ENCODE measurements at regions not wholly inside any gene's neighbourhood (a gene's known extent, or its start where the extent isn't known, plus 50 kb on each side); places are given as distances from the start of the nearest gene placed in this dataset.

DNA sequence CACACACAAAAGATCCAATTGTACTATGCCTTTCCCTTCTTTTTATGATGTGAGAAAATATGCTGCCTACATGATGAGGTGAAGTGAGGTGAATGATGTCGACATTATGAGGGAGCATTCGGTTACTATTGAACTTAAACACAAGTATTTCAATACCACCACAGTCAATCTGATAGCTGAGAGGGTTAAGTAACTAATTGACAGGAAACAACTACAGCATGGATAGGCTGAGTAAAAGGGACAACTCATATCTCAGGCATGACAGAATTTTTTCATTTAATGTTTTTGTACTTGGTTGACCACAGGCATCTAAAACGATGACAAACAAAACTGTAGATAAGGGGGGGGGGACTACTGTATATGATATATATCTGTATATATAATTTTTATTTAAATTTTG, 488.9 kb downstream of the SH2D4B start:
- no peaks in the 10 kb centered on the region for H3K9me3 ChIP-seq (ENCODE audit: control insufficient read depth in 2 of 2, insufficient read depth in 1 of 2, low read length in 1 of 2)
- no peaks in the 10 kb centered on the region for H3K27me3 ChIP-seq (ENCODE audit: control insufficient read depth in 2 of 2, insufficient read depth in 1 of 2, low read length in 1 of 2)
- no peak for DNase-seq (ENCODE audit: low read depth in 6 of 9, low spot score in 9 of 9)
- H3K27ac ChIP-seq (ENCODE audit: low read depth in 1 of 2, low read length in 1 of 2) = no peak overlapping the region
- no peak overlapping the region for H3K4me3 ChIP-seq (ENCODE audit: low read length in 2 of 2)
- H3K4me1 ChIP-seq (ENCODE audit: control insufficient read depth in 2 of 2, insufficient read depth in 2 of 2, low read length in 2 of 2) = no peaks in the 10 kb centered on the region
- 94% methylated on average over 3 of the region's 3 CpGs for WGBS
- no peaks in the 10 kb centered on the region for H3K36me3 ChIP-seq (ENCODE audit: control insufficient read depth in 2 of 2, insufficient read depth in 2 of 2, low read length in 1 of 2)

GRCh38 chr10:81027223-81027622, 489.5 kb downstream of the SH2D4B start:
- Histone ChIP-seq H3K36me3 (ENCODE audit: control insufficient read depth in 2 of 2, insufficient read depth in 2 of 2, low read length in 1 of 2) (no peaks in the 10 kb centered on the region), H3K4me1 (ENCODE audit: control insufficient read depth in 2 of 2, insufficient read depth in 2 of 2, low read length in 2 of 2) (no peaks in the 10 kb centered on the region), H3K9me3 (ENCODE audit: control insufficient read depth in 2 of 2, insufficient read depth in 1 of 2, low read length in 1 of 2) (no peaks in the 10 kb centered on the region), H3K27ac (ENCODE audit: low read depth in 1 of 2, low read length in 1 of 2) (no peak overlapping the region), H3K4me3 (ENCODE audit: low read length in 2 of 2) (no peak overlapping the region), H3K27me3 (ENCODE audit: control insufficient read depth in 2 of 2, insufficient read depth in 1 of 2, low read length in 1 of 2) (no peaks in the 10 kb centered on the region)
- WGBS = 78% methylated on average over 1 of the region's 1 CpG
- DNase-seq (ENCODE audit: low read depth in 6 of 9, low spot score in 9 of 9) = no peak

GRCh38 chr10:81027706-81028105, 490.0 kb downstream of the SH2D4B start:
- Histone ChIP-seq H3K9me3 (ENCODE audit: control insufficient read depth in 2 of 2, insufficient read depth in 1 of 2, low read length in 1 of 2) (no peaks in the 10 kb centered on the region), H3K27me3 (ENCODE audit: control insufficient read depth in 2 of 2, insufficient read depth in 1 of 2, low read length in 1 of 2) (no peaks in the 10 kb centered on the region), H3K36me3 (ENCODE audit: control insufficient read depth in 2 of 2, insufficient read depth in 2 of 2, low read length in 1 of 2) (no peaks in the 10 kb centered on the region), H3K4me3 (ENCODE audit: low read length in 2 of 2) (no peak overlapping the region), H3K27ac (ENCODE audit: low read depth in 1 of 2, low read length in 1 of 2) (no peak overlapping the region), H3K4me1 (ENCODE audit: control insufficient read depth in 2 of 2, insufficient read depth in 2 of 2, low read length in 2 of 2) (no peaks in the 10 kb centered on the region)
- no peak for DNase-seq (ENCODE audit: low read depth in 6 of 9, low spot score in 9 of 9)
- 97% methylated on average over 4 of the region's 4 CpGs for WGBS

DNA sequence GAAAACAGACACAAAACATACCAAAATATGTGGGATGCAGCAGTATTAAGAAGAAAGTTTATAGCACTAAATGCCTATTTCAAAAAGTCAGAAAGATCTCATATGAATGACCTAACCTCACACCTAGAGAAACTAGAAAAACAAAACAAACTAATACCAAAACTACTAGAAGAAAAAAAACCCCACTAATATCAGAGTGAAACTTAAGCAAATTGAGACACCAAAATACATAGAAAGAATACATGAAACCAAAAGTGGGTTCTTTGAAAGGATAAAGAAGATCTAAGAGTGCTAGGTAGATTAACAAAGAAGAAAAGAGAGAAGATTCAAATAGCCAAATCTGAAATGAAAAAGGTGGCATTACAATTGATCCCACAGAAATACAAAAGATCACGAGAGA, 494.1 kb downstream of the SH2D4B start:
- Histone ChIP-seq H3K4me3 (ENCODE audit: low read length in 2 of 2) (no peak overlapping the region), H3K27ac (ENCODE audit: low read depth in 1 of 2, low read length in 1 of 2) (no peak overlapping the region), H3K4me1 (ENCODE audit: control insufficient read depth in 2 of 2, insufficient read depth in 2 of 2, low read length in 2 of 2) (no peaks in the 10 kb centered on the region), H3K9me3 (ENCODE audit: control insufficient read depth in 2 of 2, insufficient read depth in 1 of 2, low read length in 1 of 2) (no peaks in the 10 kb centered on the region), H3K27me3 (ENCODE audit: control insufficient read depth in 2 of 2, insufficient read depth in 1 of 2, low read length in 1 of 2) (no peaks in the 10 kb centered on the region), H3K36me3 (ENCODE audit: control insufficient read depth in 2 of 2, insufficient read depth in 2 of 2, low read length in 1 of 2) (no peaks in the 10 kb centered on the region)
- WGBS = 99% methylated on average over 1 of the region's 1 CpG
- no peak for DNase-seq (ENCODE audit: low read depth in 6 of 9, low spot score in 9 of 9)

- Histone ChIP-seq H3K36me3 (ENCODE audit: control insufficient read depth in 2 of 2, insufficient read depth in 2 of 2, low read length in 1 of 2) (no peaks in the 10 kb centered on the region), H3K4me1 (ENCODE audit: control insufficient read depth in 2 of 2, insufficient read depth in 2 of 2, low read length in 2 of 2) (no peaks in the 10 kb centered on the region), H3K27me3 (ENCODE audit: control insufficient read depth in 2 of 2, insufficient read depth in 1 of 2, low read length in 1 of 2) (no peaks in the 10 kb centered on the region), H3K9me3 (ENCODE audit: control insufficient read depth in 2 of 2, insufficient read depth in 1 of 2, low read length in 1 of 2) (no peaks in the 10 kb centered on the region), H3K4me3 (ENCODE audit: low read length in 2 of 2) (no peak overlapping the region), H3K27ac (ENCODE audit: low read depth in 1 of 2, low read length in 1 of 2) (no peak overlapping the region)
- 52% methylated on average over 4 of the region's 4 CpGs for WGBS
- DNase-seq (ENCODE audit: low read depth in 6 of 9, low spot score in 9 of 9) = no peak
Measured at GRCh38 chr10:81034383-81034782, 496.7 kb downstream of the SH2D4B start.

DNA sequence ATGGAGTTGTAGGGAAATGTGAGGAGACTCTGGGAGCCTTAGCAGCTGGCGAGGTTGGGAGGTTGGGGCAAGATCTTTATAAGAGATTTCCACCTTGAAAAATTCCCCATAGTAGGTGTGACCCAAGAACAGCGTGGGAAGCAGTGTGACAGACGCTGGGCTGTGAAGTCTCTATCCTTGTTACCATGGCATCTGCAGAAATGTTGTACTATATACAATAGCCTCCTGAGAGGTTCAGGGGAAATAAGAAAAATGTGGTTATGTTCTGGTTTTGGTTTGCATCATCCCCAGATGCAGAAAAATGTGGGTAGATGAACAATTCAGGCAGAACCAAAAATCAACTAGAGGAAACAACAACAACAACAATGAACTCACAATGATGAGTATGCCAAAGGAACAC, 498.6 kb downstream of the SH2D4B start:
- H3K27me3 ChIP-seq (ENCODE audit: control insufficient read depth in 2 of 2, insufficient read depth in 1 of 2, low read length in 1 of 2) = no peaks in the 10 kb centered on the region
- no peak for DNase-seq (ENCODE audit: low read depth in 6 of 9, low spot score in 9 of 9)
- no peaks in the 10 kb centered on the region for H3K36me3 ChIP-seq (ENCODE audit: control insufficient read depth in 2 of 2, insufficient read depth in 2 of 2, low read length in 1 of 2)
- no peak overlapping the region for H3K27ac ChIP-seq (ENCODE audit: low read depth in 1 of 2, low read length in 1 of 2)
- no peak overlapping the region for H3K4me3 ChIP-seq (ENCODE audit: low read length in 2 of 2)
- H3K4me1 ChIP-seq (ENCODE audit: control insufficient read depth in 2 of 2, insufficient read depth in 2 of 2, low read length in 2 of 2) = no peaks in the 10 kb centered on the region
- 93% methylated on average over 3 of the region's 3 CpGs for WGBS
- H3K9me3 ChIP-seq (ENCODE audit: control insufficient read depth in 2 of 2, insufficient read depth in 1 of 2, low read length in 1 of 2) = no peaks in the 10 kb centered on the region

DNA sequence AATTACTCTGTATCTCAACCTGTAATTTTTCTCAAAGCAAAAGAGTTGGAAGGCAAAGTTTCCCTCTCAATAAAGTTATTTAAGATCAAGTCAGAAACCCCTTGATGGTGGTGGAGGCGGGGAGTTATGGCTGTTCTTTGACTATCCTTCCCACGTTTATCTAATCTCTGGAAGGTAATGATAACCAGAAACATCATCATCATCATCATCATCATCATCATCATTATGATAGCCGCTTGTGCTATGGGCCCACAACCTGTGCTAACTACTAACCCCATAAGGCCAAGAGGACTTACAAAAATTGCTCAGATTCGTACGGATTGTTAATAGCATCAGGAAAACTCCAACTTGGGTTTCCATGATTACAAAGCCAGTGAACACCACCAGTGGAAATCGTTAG, 502.3 kb downstream of the SH2D4B start:
- no peak for DNase-seq (ENCODE audit: low read depth in 6 of 9, low spot score in 9 of 9)
- H3K36me3 ChIP-seq (ENCODE audit: control insufficient read depth in 2 of 2, insufficient read depth in 2 of 2, low read length in 1 of 2) = no peaks in the 10 kb centered on the region
- no peaks in the 10 kb centered on the region for H3K27me3 ChIP-seq (ENCODE audit: control insufficient read depth in 2 of 2, insufficient read depth in 1 of 2, low read length in 1 of 2)
- no peaks in the 10 kb centered on the region for H3K4me1 ChIP-seq (ENCODE audit: control insufficient read depth in 2 of 2, insufficient read depth in 2 of 2, low read length in 2 of 2)
- no peak overlapping the region for H3K4me3 ChIP-seq (ENCODE audit: low read length in 2 of 2)
- no peaks in the 10 kb centered on the region for H3K9me3 ChIP-seq (ENCODE audit: control insufficient read depth in 2 of 2, insufficient read depth in 1 of 2, low read length in 1 of 2)
- 95% methylated on average over 6 of the region's 6 CpGs for WGBS
- H3K27ac ChIP-seq (ENCODE audit: low read depth in 1 of 2, low read length in 1 of 2) = no peak overlapping the region

DNA sequence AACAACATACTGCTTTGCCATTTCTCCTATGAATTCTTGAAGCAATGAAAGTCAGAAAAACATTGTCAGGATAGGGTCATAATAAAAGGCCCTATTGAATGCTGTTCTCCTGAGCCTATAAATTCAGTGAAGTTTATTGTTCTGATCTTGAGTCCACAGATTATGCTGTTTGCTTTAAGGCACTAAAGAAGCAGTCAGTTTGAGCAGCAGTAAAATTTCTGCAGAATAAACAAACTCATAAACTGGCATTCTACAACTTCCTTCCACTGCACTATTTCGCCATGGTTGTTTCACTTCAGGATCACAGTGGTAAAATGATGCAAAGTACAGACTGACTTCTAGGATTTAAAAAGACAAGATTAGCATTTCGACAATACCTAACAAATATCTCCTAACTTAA, 503.2 kb downstream of the SH2D4B start:
- no peak for DNase-seq (ENCODE audit: low read depth in 6 of 9, low spot score in 9 of 9)
- Histone ChIP-seq H3K4me1 (ENCODE audit: control insufficient read depth in 2 of 2, insufficient read depth in 2 of 2, low read length in 2 of 2) (no peaks in the 10 kb centered on the region), H3K27me3 (ENCODE audit: control insufficient read depth in 2 of 2, insufficient read depth in 1 of 2, low read length in 1 of 2) (no peaks in the 10 kb centered on the region), H3K9me3 (ENCODE audit: control insufficient read depth in 2 of 2, insufficient read depth in 1 of 2, low read length in 1 of 2) (no peaks in the 10 kb centered on the region), H3K36me3 (ENCODE audit: control insufficient read depth in 2 of 2, insufficient read depth in 2 of 2, low read length in 1 of 2) (no peaks in the 10 kb centered on the region), H3K4me3 (ENCODE audit: low read length in 2 of 2) (no peak overlapping the region), H3K27ac (ENCODE audit: low read depth in 1 of 2, low read length in 1 of 2) (no peak overlapping the region)
- 76% methylated on average over 2 of the region's 2 CpGs for WGBS

GRCh38 chr10:81042647-81043046, 504.9 kb downstream of the SH2D4B start:
- WGBS = 99% methylated on average over 2 of the region's 2 CpGs
- no peak for DNase-seq (ENCODE audit: low read depth in 6 of 9, low spot score in 9 of 9)
- Histone ChIP-seq H3K4me3 (ENCODE audit: low read length in 2 of 2) (no peak overlapping the region), H3K27me3 (ENCODE audit: control insufficient read depth in 2 of 2, insufficient read depth in 1 of 2, low read length in 1 of 2) (no peaks in the 10 kb centered on the region), H3K4me1 (ENCODE audit: control insufficient read depth in 2 of 2, insufficient read depth in 2 of 2, low read length in 2 of 2) (no peaks in the 10 kb centered on the region), H3K36me3 (ENCODE audit: control insufficient read depth in 2 of 2, insufficient read depth in 2 of 2, low read length in 1 of 2) (no peaks in the 10 kb centered on the region), H3K27ac (ENCODE audit: low read depth in 1 of 2, low read length in 1 of 2) (no peak overlapping the region), H3K9me3 (ENCODE audit: control insufficient read depth in 2 of 2, insufficient read depth in 1 of 2, low read length in 1 of 2) (no peaks in the 10 kb centered on the region)

DNA sequence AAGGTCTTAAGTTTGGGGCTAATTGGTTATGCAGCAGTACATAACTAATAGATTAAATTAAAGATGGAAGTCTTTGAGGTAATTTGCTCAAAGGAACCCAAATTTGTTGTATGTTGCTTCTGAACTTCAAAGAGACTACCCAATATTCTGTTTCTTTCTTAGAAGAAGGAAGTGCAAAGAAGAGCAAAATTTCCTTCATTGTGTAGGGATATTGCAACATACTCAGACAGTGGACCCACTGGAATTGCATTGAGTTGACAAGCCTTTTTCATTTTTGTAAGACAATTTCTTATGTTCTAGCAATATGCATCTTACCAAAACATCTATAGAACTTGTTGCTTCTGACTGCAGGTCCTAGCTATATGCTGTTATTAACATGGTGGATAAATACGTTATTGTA, 527.8 kb downstream of the SH2D4B start:
- no peak for DNase-seq (ENCODE audit: low read depth in 6 of 9, low spot score in 9 of 9)
- WGBS = 92% methylated on average over 1 of the region's 1 CpG
- Histone ChIP-seq H3K9me3 (ENCODE audit: control insufficient read depth in 2 of 2, insufficient read depth in 1 of 2, low read length in 1 of 2) (no peaks in the 10 kb centered on the region), H3K27ac (ENCODE audit: low read depth in 1 of 2, low read length in 1 of 2) (no peak overlapping the region), H3K4me1 (ENCODE audit: control insufficient read depth in 2 of 2, insufficient read depth in 2 of 2, low read length in 2 of 2) (no peaks in the 10 kb centered on the region), H3K27me3 (ENCODE audit: control insufficient read depth in 2 of 2, insufficient read depth in 1 of 2, low read length in 1 of 2) (no peaks in the 10 kb centered on the region), H3K4me3 (ENCODE audit: low read length in 2 of 2) (no peak overlapping the region), H3K36me3 (ENCODE audit: control insufficient read depth in 2 of 2, insufficient read depth in 2 of 2, low read length in 1 of 2) (no peaks in the 10 kb centered on the region)
